ENCODE measurements at regions not wholly inside any gene's neighbourhood (a gene's known extent, or its start where the extent isn't known, plus 50 kb on each side); places are given as distances from the start of the nearest gene placed in this dataset.

- no peak overlapping the region for H3K27ac ChIP-seq
- TF ChIP-seq CTCF (IDR thresholded peaks at IDR 0.05) (no peak), ZFX (IDR thresholded peaks at IDR 0.05; ENCODE audit: borderline replicate concordance) (no peak)
These were observed 68.1 kb upstream of the GRXCR1 start for GRCh38 chr4:42824278-42824977.

- TF ChIP-seq ZFX (IDR thresholded peaks at IDR 0.05; ENCODE audit: borderline replicate concordance) (no peak), CTCF (IDR thresholded peaks at IDR 0.05) (no peak)
- no peak overlapping the region for H3K27ac ChIP-seq
These were observed 71.3 kb upstream of the GRXCR1 start for GRCh38 chr4:42821230-42821629.

- no peak for TF ChIP-seq CTCF (IDR thresholded peaks at IDR 0.05)
- no peak for TF ChIP-seq ZFX (IDR thresholded peaks at IDR 0.05; ENCODE audit: borderline replicate concordance)
- H3K27ac ChIP-seq = no peak overlapping the region
These were observed 72.5 kb upstream of the GRXCR1 start for GRCh38 chr4:42819863-42820514.

- TF ChIP-seq CTCF (IDR thresholded peaks at IDR 0.05) = no peak
- TF ChIP-seq ZFX (IDR thresholded peaks at IDR 0.05; ENCODE audit: borderline replicate concordance) = no peak
- H3K27ac ChIP-seq = no peak overlapping the region
These were observed 74.6 kb upstream of the GRXCR1 start for GRCh38 chr4:42817913-42818312.

- no peak overlapping the region for H3K27ac ChIP-seq
These were observed 75.6 kb upstream of the GRXCR1 start for GRCh38 chr4:42816880-42817400.

GRCh38 chr4:42816189-42816879 is 76.2 kb upstream of the GRXCR1 start:
- no peak overlapping the region for H3K27ac ChIP-seq
- TF ChIP-seq ZFX (IDR thresholded peaks at IDR 0.05; ENCODE audit: borderline replicate concordance) (no peak), CTCF (IDR thresholded peaks at IDR 0.05) (no peak)

More at GRCh38 chr4:42816880-42817400, 75.6 kb upstream of the GRXCR1 start:
- TF ChIP-seq CTCF (IDR thresholded peaks at IDR 0.05) = no peak
- no peak for TF ChIP-seq ZFX (IDR thresholded peaks at IDR 0.05; ENCODE audit: borderline replicate concordance)

Measured in 22Rv1 (cell line).